RPMI8226 (cell line): ENCODE measurements at regions not wholly inside any gene's neighbourhood (a gene's known extent, or its start where the extent isn't known, plus 50 kb on each side); places are given as distances from the start of the nearest gene placed in this dataset.

Experiments
- DNase-seq: peaks from one replicate; pipeline ENCODE4 v3.0.0-alpha.2; 2015

- no peak for DNase-seq
Observed at GRCh38 chr11:36809303-36809702, 211.3 kb upstream of the RAG2 start.

- DNase-seq, result no peak
Observed at GRCh38 chr11:36807871-36808270, 209.8 kb upstream of the RAG2 start.

GRCh38 chr11:36803084-36803483 is 205.0 kb upstream of the RAG2 start:
- peak; percentile 36 for DNase-seq

GRCh38 chr11:36792996-36793914 is 195.2 kb upstream of the RAG2 start:
- DNase-seq, result no peak

GRCh38 chr11:36791957-36792356 is 193.9 kb upstream of the RAG2 start:
- no peak for DNase-seq

- DNase-seq, result no peak
Observed at GRCh38 chr11:36790526-36790925, 192.5 kb upstream of the RAG2 start.

- DNase-seq, result no peak
Observed at GRCh38 chr11:36783808-36784207, 185.8 kb upstream of the RAG2 start.

- no peak for DNase-seq
Observed at GRCh38 chr11:36779791-36780190, 181.8 kb upstream of the RAG2 start.

- DNase-seq, result no peak
Observed at GRCh38 chr11:36777311-36777710, 179.3 kb upstream of the RAG2 start.

GRCh38 chr11:36775756-36776155 is 177.7 kb upstream of the RAG2 start:
- no peak for DNase-seq

GRCh38 chr11:36775130-36775529 is 177.1 kb upstream of the RAG2 start:
- DNase-seq, result no peak

GRCh38 chr11:36774603-36775002 is 176.6 kb upstream of the RAG2 start:
- no peak for DNase-seq

GRCh38 chr11:36763187-36763586 is 165.2 kb upstream of the RAG2 start:
- DNase-seq, result no peak

- no peak for DNase-seq
Observed at GRCh38 chr11:36757075-36757474, 159.0 kb upstream of the RAG2 start.

GRCh38 chr11:36753960-36754359 is 155.9 kb upstream of the RAG2 start:
- DNase-seq, result no peak

- no peak for DNase-seq
Observed at GRCh38 chr11:36751996-36752395, 154.0 kb upstream of the RAG2 start.

GRCh38 chr11:36751335-36751781 is 153.3 kb upstream of the RAG2 start:
- DNase-seq, result no peak

GRCh38 chr11:36750349-36750748 is 152.3 kb upstream of the RAG2 start:
- DNase-seq, result no peak

GRCh38 chr11:36748836-36749235 is 150.8 kb upstream of the RAG2 start:
- DNase-seq, result no peak

GRCh38 chr11:36746886-36747710 is 149.1 kb upstream of the RAG2 start:
- DNase-seq, result peak; percentile 86

GRCh38 chr11:36744375-36745168 is 146.5 kb upstream of the RAG2 start:
- DNase-seq, result peak; percentile 57

- DNase-seq, result no peak
Observed at GRCh38 chr11:36743039-36743438, 145.0 kb upstream of the RAG2 start.

- no peak for DNase-seq
Observed at GRCh38 chr11:36741515-36741914, 143.5 kb upstream of the RAG2 start.
